GM18520 (cell line): ENCODE measurements at regions not wholly inside any gene's neighbourhood (a gene's known extent, or its start where the extent isn't known, plus 50 kb on each side); places are given as distances from the start of the nearest gene placed in this dataset.
A peak's percentile ranks its signal among the peaks of the same experiment; 100 is the strongest.

Source experiments
- ATAC-seq: cut with Tn5 transposase; IDR thresholded peaks from one replicate; pipeline ENCODE4 v1.9.1; 2021; ENCODE audit not compliant: unreplicated experiment

GRCh38 chr1:217373761-217374701 lies 256.9 kb downstream of the GPATCH2 start:
- ATAC-seq, result no peak

DNA sequence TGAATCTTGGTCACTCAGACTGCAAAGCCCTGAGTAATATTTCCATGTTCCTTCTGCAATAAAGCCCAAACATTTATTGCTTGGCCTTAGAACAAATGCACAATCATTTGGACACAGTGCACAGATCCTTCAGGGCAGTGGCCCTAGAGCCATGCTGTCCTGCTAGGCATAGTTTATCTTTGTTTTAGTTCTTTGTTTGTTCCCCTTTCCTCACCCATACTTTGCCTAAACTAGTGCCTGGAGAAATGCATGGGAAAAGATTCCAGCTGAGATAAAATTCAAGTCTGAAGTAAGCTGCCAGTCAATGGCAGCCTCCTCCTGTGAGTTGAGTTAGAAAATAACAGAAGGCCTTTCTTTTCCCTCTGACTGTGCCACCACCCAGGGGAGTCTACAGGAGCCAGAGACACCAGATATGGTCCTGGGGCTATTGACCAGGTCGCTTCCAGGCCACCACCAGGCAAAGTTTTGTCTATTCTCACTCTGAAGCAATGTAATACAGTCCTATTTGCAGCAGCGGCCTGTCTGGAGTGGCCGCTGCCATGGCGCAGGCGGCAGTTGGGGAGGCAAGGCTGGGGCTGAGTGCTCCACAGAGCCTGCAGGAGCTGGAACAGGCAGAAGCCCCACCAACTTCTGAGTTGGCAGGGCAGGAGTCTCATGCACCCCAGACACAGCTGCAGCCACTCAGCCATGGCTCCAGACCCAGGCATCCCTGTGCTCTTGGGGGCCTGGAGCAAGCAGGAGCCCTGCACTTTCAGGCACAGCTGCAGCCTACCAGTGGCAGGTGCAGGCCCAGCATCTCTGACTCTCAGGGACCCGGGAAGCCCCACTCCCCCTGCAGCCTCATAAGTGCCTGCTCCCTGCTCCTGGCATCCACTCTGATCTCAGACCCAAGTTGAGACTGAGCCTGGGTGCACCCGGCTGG lies 258.6 kb downstream of the GPATCH2 start:
- ATAC-seq, result no peak

DNA sequence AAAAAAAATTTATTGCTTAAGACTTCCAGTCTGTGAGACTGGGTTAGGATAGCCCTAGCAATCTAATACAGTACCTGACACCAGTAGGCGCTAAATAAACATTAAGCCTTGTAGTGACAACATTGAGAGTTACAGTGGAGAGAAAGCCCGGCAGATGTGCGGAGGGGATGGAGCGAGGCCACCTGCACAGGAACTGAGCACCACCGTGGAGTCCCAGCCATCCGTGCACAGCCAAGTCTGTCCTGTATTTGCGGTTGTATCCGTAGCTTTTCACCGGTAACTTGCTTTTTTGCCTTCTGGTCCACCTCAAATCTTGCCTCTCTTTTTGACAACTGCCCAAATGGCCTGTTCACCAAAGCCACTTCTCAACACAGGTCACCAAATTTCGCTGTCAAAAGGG lies 260.1 kb downstream of the GPATCH2 start:
- ATAC-seq, result no peak

- no peak for ATAC-seq
Measured at GRCh38 chr1:217369996-217370551, 260.8 kb downstream of the GPATCH2 start.

GRCh38 chr1:217369271-217369981 lies 261.5 kb downstream of the GPATCH2 start:
- peak; percentile 90 for ATAC-seq

- ATAC-seq, result no peak
Measured at GRCh38 chr1:217364220-217364619, 266.7 kb downstream of the GPATCH2 start.

DNA sequence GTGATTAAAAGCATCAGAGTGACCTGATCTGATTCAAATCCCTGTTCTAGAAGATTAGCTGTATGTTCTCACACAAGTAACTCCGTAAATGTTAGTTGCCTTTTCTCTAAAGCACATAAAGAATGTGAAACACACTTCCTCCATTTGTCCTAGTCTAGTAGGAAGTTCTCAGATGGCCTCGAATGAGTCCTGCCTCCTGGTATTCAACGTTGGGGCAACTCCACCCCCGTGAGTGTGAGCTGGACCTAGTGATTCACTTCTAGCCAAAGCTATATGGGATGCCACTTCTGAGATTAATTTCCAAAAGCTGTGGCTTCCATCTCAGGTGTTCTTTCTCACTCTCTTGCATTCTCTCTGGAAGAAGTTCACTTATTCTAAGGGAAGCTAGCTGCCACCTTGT lies 267.6 kb downstream of the GPATCH2 start:
- no peak for ATAC-seq

DNA sequence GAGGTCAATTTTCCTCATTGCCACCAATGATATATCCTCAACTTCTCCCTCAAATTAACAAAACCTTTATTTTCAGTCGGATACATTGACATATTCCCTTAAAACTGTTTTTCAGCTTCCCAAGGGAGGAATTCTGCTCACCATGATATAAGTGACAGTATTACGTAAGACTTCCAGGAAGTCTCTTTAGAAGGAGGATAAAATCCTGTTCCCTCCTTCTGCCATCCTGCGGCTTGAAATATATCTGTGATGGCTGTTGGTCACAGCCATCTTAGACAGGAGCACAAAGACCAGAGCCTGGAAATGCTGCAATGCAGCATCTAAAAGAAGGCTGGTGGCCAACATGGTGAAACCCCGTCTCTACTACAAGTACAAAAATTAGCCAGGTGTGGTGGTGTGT lies 270.4 kb downstream of the GPATCH2 start:
- no peak for ATAC-seq

DNA sequence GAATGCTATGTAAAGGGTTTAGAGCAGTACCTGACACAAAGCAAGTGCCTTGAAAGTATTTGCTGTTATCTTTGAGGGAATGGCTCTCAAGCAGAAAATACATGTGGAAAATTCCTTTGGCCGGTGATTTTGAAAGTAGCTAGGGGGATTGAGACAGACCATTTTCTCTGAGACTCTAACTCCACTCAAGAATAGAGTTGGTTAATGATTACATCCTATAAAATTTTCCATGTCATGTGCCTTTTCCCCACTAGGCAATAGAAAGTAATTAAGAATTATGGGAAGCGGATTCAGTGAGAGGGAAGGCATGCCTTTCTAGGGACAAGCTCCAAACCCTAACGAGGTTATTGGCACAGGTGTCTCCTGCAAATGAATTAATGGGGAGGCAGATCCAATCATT lies 276.0 kb downstream of the GPATCH2 start:
- ATAC-seq, result no peak

DNA sequence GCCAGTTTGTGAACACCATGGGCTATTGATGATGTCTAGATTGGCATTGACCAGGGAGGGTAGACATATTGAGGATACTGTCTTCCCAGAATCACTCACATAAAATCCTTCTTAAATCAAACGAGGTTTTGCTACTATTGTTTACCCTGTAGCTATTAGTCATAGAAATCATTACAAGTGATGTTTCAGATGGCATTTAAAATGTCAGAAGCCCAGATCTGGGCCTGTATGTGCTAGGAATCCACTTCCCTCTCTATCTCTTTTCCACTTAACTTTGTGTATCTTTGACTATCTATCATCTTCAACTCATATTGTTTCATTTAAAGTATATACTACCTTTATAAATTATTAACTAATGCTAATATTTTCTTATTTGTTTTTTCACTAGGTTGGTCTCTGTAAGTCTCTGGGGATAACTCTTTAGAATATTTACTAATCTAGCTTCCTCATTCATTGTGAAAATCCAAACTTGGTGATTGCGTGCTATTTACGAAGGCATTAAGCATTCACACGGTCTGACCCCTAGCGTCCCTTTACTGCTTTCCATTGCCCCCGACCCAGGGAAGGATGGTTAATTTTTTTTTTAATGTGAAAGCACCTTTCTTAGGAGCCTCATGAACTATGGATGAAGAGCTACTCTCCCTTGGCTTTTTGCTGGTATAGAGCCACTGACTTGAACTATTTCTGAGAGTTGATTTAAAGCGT lies 281.8 kb downstream of the GPATCH2 start:
- ATAC-seq, result no peak

DNA sequence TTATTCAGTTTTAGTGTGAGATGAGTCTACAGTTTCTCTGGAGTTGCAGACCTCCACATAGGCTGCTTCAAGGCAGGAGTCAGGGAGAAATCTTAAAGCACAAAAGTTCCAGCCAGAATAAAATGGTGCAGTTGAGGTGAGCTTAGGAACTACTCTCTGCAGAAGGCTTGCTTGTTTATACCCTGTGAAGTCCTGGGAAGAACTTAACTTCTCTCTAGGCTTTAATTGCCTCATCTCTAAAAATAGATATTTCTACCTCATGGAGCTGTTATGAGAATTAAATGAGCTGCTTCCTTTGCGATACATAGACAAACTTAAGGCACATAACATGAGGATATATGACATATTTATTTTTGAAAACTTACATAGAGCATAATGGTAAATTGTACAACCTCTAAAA lies 286.2 kb downstream of the GPATCH2 start:
- no peak for ATAC-seq

DNA sequence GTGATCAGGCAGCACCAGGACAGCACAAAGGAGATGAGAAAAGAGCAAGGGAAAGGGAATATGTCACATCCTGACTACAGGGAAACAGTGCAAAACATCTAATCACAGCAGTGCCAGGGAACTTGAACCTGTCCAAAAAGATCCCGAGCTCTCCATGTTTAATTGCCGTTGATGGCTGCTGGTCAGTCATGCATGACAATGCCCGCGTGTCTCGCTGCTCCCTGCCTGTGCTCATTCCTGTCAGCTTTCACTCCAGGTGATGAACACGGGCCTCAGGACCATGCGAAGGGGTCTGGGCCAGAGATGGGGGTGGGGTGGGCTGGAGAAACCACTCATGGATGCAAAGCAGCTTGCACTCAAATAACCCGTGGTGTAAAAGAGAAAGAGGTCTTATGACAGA lies 287.0 kb downstream of the GPATCH2 start:
- ATAC-seq, result no peak

DNA sequence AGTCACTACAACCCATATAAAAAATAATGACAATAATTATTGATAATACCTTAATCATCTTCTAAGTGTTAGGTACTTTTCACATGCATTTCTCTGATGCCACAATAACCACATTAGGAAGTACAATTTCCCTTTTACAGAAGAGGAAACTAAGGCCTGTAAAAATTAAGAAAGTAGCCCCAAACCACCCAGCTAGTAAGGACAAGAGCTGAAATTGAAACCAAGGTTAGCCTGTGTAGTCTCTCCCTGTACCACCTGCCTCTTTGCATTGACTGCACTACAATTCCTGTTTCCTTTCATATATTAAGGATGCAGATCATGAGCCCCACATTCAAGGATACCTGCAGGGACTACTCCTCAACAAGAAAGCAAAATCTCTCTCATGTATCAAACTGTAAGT lies 288.8 kb downstream of the GPATCH2 start:
- ATAC-seq, result no peak

DNA sequence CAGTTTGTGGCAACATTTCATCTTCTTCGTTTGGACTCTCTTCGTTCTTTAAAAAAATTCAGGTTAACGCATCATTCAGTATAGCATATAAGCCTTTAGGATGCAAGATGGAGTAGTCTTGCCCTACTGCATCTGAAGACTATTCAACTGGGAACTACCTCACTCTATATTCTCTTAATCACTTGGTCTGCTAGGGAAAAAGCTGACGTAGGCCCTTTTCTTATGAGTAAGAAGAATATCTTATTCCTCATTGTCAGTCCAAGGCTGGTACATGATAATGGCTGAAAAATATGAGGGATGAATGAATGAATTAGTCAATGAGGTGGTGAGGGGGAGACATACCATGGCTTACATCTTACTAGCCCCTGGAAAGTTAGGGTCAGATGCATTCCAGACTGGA lies 294.2 kb downstream of the GPATCH2 start:
- ATAC-seq, result no peak

DNA sequence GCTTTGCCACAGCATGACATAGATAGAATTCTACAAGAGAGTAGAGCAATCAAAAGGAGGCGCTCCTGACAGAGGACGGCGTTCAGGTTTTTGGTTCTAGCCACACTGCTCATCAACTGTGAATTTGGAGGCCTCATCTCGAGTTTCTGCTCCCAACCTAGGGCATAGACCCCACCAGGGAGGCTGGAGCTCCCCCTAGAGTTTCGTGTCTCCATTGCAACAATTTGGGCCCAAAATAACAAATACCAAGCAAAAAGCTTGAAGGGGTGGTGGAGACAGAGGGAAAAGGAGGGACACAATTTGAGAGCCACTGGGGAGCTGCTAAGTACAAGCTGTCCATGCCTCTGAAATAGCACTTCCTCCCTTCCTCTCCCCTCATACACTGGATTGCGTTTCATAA lies 297.0 kb downstream of the GPATCH2 start:
- ATAC-seq, result no peak

GRCh38 chr1:217332431-217333065 lies 298.3 kb downstream of the GPATCH2 start:
- ATAC-seq, result no peak

DNA sequence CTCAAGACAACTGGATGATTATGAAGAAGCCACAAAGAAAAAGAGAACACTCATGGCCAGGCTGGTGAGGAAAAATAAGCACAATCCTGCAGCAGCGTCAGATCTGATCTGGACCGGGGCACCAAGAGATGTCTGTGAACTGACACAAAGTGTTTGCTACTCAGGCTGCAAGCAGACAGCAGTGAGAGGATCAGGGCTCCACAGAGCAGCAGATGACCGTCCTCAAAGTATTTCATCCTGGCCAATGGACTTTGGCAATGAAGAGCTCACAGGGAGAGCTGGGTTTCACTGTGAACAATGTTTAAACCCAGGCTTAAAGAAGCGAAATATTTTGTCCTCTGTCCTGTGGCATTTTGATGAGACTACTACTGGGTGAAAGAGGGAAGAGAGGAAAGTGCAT lies 299.2 kb downstream of the GPATCH2 start:
- no peak for ATAC-seq

DNA sequence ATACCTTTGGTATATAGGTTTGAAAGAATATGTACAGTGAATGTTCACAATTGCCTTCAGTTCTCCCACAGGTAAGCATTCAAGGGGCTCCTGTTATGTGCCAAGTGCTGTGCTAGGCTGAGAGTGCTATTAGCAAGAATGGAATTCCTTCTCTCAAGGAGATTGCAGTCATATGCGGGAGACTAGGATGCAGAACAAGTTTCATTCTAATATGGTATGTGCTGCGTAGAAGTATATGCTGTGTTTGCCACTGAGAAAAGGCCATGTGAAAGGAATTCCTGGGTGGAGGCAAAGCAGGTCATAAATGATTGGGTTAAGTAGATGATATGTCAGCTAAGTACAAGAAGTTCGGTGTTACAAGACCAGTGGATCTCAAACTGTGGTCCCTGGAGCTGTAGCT lies 303.0 kb downstream of the GPATCH2 start:
- no peak for ATAC-seq

GRCh38 chr1:217322834-217323233 lies 308.1 kb downstream of the GPATCH2 start:
- ATAC-seq, result peak; percentile 99

- ATAC-seq, result no peak
Measured at GRCh38 chr1:217315346-217315745, 315.5 kb downstream of the GPATCH2 start.
